Fibroblast of upper back skin (primary cell): ENCODE measurements at regions not wholly inside any gene's neighbourhood (a gene's known extent, or its start where the extent isn't known, plus 50 kb on each side); places are given as distances from the start of the nearest gene placed in this dataset.
"Not testable (repeated sequence)": the region's sequence is repeated elsewhere in the genome, so short reads cannot be mapped to it uniquely, and the experiment has no call there.

Source experiments
- DNase-seq: peaks from one replicate; pipeline ENCODE4 v3.0.0-alpha.2; 2013

DNA sequence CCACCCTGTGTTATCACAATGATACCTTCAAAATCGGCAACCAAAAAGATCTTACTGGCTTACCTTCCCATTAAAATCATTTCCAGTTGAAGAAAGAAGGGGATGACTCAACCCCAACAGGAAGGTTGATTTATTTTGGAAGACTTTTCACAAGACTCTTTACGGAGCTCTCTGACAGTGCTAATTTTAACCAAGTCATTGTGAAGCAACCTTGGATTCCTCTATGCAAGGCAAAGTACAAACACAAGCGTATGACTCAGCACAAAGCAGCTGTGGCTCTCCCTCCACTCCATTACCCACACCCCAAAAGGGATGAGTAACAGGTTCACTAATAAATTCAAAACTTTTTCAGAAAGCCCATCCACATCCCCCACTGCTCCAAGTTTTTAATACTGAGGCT lies 213.8 kb upstream of the FGF13 start:
- DNase-seq = peak; percentile 91

DNA sequence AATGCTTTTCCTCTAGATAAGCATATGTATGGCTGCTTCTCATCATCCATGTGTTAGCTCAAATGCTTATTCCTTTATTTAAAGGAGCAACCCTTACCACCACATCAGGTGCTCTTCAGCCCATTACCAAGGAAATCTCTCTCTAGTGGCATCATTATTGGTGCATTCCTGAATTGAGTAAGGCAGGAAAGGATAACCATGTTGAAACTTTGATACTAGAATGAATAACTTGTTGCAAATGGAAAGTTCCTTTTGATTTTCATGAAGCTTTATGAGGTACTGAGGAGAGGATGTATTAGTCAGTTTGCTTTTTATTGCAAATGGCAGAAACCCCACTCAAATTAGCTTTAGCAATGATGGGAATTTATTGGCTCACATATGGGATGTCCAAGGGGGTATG lies 212.3 kb upstream of the FGF13 start:
- no peak for DNase-seq

DNA sequence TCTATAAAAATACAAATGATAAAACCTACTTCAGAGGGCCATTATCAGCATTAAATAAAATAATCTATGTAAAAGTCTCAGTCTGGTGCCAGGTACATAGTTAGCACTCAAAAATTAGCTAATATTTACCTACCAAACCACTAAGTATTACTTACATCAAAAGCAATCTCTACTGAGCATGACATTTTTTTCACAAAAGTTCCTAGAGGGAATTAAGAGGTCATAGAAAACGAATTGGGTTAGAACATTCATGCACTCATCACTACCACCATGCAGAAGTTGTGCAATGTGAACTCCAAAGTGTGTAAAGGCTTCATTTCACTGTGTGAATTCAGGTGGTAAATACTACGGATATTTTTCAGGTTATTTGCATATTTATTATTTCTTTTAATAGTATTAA lies 209.5 kb upstream of the FGF13 start:
- no peak for DNase-seq

DNA sequence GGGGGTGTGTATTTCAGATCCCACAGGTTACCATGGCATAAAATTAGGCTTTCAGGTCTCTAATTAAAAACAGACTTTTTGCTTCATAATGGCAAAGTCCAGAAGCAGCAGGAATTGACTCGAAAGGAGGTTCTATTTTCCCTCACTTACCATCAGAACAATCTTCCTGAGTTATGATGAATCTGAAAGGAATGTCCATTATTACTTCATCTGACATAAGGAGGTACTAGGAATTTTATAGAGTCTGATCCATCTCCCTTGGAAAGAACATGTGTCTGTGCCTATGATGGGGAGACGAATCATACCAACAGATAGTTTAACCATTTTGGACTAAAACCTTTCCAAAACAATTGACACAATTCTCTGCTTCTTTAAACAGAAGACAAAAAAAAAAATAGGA lies 206.3 kb upstream of the FGF13 start:
- DNase-seq = peak; percentile 87

DNA sequence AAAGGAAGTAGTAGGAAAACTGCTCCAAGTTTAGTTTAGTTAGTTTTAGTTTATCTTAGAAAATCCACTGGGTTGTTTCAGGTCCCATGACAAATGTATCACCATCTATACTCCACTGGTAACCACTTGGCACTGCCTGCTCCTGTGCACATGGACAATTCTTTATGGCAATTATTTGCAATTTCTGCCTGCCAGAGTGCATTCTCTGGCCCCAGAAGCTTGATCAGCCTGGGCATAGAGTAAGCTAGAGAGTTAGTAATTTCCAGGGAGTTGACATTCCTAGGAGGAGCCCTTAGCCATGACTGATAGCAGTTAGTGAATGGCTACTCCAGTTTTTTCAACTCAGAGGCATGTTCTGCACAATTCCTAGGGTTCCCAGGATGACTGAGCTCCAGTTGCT lies 203.2 kb upstream of the FGF13 start:
- no peak for DNase-seq

DNA sequence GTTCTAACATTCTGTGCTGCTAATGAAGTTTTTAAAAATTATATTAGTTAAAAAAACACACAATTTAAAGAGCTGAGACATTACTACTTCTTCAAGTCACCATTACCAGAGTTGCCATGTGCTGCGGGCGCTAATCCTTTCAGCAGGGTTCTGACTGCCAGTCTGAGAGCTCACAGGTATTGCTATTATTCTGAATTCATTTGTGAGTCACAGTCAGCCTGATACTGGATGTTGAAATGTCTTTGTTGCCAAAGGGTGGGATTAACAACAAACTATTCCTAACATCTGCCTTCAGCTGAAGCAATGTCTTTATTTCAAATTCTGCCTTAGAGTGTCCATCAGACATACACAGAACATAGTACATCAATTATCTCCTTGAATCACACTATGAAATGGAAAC lies 197.1 kb upstream of the FGF13 start:
- no peak for DNase-seq

DNA sequence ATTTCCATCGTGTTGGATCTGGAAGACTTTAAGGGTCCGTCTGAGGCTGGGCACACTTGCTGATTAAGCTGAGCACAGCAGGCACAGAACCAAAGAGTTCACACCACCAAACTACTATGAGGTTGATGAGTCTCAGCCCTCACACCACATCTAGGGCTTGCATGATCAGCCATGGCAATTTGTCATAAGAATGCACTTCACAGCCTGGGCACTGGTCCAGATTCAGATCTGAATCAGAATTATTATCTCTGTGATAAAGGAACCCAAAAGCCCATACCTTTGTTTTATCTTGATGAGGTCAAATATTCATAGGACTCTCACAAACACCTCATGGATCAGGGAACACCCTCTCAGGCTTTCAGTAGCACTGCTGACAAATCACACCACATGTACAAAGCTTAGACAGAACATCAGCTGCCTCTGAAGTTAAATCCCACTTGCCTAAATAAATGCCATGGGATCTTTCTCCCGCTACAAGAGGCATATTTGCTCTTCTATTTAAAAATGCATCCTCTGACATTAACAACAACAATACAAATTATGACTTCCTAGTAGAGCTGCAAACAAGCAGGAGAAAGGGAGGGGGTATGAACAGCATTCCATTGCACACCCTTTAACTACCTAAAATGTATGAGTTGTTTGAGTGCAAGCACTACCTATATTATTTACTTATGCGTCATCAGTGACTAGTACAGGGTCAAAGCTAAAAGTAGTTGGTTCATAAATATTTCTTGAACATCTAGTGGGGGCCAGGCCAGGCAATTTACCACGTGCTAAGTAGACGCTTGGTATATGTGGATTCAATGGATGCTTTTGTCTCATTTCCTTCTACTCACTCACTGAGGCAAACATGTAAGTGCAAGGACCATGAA lies 186.3 kb upstream of the FGF13 start:
- DNase-seq = no peak

DNA sequence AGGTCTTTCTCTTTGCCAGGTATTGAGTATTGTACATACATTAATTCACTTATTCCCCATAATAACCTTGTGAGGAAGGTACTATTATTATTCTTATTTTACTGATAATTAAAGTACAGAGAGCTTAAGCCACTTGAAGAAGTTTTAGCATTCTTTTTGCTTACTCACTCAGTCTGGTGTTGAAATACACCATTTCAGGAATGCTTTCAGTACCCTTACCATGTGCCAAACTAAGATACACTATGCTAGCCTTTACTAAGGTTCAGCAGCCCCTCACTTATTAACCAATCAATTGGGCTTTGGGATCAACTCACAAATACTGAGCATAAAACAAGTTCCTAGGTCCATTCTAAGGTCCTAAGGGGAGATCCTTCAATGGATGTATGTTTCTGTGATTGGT lies 179.0 kb upstream of the FGF13 start:
- DNase-seq = no peak

DNA sequence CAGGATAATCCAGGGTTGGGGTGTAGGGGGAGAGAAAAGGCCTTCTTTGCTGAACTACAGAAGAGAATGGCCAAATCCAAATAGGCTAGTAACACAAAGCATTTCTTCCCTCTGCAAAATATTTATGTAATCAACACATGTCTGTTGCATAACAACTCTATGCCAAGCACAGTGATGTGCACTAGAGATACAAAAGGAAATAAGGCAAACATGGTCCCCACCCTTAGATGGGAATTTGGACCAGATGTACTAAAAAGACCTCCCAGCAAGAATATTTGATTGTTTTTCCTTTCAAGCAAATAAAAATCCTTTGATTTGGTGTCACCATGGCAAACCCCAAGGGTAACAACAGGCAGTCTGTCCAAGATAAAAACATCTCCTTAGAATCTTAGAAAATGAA lies 177.6 kb upstream of the FGF13 start:
- no peak for DNase-seq

DNA sequence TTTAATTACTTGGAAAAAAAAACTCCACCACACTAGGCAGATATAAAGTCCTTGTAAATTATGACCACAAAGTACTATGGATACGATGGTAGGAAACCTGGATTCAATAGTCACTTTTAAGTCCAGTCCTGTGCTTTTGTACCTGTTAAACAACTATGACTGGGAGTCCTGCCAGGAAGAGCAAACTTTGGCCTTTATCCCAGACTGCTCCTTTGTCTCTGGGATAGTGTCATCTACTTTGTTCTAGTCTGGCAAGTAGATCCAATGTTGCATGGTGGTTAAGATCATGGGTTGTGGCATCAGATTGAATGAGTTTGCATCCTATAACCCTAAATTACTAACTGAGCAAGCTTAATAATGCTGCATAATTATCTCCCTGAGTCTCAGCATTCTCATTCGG lies 175.3 kb upstream of the FGF13 start:
- no peak for DNase-seq

DNA sequence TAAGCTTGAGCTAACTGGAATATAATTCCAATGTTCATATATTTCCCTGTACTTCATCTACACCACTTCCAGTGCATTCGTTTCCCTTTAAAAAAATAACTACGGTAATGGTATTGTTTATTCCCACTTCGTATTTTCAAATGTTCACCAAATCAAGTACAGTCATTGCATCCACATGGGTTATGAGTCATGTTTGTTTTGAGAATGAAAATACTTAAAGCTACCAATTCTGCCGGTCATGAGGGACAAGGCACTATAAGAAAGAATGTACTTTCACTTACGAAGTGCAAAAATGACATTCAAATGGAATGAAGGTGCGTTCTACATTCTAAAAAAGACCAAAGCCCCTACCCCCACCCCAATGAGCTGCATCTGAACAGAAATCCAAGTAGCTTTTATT lies 174.4 kb upstream of the FGF13 start:
- no peak for DNase-seq

DNA sequence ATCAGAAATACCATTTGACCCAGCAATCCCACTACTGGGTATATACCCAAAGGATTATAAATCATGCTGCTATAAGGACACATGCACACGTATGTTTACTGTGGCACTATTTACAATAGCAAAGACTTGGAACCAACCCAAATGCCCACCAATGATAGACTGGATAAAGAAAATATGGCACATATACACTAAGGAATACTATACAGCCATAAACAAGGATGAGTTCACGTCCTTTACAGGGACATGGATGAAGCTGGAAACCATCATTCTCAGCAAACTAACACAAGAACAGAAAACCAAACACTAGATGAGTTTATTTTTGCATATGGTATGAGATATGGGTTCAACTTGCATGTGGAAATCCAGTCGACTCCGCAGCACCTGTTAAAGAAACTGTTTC lies 168.8 kb upstream of the FGF13 start:
- DNase-seq = not testable (repeated sequence)

DNA sequence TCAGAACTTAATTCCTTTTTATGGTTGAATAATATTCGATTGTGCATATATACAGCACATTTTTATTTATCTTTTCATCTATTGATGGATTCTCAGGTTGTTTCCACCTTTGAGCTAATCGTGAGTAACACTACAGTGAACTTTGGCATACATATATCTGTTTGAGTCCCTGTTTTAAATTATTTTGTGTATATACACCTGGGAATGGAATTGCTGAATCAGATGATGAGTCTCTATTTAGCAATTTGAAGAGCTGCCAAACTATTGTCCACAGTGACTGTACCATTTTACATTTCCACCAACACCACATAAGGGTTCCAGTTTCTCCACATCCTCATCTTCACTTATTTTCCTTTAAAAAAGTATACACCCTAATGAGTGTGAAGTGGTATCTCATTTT lies 166.2 kb upstream of the FGF13 start:
- peak; percentile 51 for DNase-seq

DNA sequence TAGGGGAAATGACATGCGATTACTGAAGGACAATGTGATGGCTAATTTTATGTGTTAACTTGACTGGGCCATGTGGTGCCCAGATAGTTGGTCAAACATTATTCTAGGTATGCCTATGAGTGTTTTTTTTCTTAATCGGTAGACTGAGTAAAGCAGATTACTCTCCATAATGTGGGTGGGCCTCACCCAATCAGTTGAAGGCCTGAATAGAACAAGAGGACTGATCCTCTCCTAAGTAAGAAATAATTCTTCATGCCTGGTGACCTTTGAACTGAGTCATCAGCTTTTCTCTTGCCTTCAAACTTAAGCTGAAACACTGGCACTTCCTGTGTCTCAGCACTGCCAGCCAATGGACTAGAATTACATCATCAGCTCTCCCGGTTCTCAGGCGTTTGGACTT lies 164.0 kb upstream of the FGF13 start:
- no peak for DNase-seq

DNA sequence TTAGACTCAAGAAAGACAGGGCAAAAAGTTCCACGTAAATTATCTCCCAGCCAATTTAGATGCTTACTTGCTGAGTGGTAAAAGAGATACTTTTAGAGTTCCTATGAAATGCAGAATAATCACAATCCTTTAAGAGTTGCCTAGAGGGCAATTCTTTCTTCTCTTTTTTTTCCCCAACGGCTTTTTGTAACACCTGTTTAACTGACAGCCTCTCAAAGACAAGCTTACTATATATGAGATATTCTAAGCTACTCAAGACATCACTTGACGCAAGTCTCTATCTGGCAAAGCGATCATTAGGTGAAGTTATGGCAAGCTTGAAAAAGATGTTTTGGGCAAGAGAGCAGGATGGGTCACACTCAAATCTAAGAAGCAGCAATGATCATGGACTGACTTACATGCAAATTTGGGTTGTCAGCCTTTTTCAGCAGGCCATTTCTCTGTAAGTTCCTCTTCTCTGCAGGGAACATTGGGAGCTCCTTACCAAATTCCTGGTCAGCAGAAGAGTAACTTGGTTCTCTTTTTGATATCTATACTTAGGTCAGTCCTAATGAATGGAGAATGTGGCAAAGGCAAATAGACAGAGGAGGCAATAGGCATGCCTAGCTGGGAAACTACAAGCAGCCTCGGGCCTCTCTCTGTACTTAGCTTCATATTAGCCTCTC lies 162.9 kb upstream of the FGF13 start:
- DNase-seq = no peak

DNA sequence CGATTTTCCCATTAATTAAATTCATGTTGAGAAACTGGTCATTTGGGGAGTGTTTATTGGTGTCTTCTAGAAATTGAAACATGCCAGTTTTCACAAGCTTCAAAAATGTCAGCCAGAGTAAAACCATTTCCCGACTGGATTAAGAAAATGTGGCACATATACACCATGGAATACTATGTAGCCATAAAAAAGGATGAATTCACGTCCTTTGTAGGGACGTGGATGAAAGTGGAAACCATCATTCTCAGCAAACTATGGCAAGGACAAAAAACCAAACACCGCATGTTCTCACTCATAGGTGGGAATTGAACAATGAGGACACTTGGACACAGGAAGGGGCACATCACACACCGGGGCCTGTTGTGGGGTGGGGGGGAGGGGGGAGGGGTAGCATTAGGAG lies 162.1 kb upstream of the FGF13 start:
- not testable (repeated sequence) for DNase-seq

DNA sequence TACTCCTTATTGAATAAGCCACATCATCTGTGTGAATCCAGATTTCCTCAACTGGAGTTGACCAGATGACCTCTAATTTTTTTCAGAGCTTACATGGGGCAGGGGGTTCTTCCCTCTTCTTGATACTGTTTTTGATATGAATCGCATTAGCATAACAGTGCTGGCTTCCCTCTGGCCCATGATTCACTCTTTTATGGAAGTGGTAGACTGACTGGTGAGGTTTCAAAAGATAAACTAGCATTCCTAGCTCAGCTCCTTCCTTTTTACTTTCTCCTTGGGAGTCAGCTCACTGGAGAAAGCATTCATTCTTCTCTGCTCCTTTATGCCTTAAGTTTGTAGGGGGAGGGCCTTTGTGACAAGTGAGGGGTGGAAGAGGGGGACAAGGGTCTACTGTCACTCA lies 161.0 kb upstream of the FGF13 start:
- DNase-seq = no peak

DNA sequence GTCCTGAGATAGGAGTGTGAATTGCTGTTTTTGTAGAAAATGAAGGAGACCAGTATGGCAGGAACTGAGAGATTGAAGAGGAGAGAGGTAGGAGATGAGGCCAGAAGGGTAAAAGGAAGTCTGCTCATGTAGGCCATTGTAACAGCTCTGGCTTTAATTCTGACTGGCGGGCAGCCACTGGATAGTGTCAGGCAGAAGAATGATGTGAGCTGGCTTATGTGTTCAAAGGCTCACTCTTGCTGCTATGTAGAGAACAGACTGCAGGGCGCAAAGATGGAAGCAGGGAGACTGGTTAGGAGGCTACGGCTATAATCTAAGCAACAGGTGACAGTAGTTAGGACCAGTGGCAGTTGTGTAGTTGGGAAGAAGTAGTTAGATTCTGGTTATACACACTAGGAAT lies 160.2 kb upstream of the FGF13 start:
- DNase-seq = no peak

DNA sequence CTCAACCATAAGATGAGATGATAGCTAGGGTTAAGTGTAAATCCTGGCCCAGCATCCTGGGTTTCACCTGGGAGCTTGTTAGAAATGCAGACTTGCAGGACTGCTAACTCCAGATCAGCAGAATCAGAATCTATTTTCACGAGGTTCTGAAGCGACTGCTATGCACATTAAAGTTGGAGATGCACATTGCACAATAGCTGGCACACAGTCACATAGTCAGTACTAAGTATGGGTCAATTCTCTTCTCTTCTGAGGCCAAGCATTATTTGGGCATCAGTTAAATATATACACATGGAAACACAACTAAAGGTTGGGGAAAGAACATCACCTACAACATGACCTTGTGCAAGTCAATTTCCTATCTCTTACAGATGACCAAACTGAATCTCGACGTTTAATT lies 155.1 kb upstream of the FGF13 start:
- DNase-seq = no peak

DNA sequence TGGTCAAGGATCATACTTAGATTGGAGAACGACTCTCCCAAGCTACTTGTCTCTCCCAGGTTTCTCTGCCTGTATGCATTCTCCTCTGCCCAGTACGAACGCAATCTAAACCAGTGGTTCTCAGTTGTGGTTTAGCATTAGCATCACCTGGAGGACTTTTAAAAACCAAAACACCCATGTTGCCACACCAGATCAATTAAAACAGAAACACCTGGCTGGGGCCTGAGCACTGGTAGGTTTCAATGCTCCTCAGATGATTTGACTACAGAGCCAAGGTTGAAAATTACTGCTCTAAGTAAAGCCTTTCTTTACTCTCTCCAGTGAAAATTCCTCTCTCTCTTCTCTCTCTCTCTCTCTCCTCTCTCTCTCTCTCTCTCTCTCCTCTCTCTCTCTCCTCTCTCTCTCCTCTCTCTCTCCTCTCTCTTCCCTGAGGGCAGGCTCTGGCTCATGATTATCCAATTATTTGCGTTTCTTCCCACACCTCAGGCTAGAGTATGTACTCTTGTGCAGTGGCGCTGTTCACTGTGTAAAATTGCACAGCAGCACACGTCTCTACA lies 153.7 kb upstream of the FGF13 start:
- DNase-seq = no peak

DNA sequence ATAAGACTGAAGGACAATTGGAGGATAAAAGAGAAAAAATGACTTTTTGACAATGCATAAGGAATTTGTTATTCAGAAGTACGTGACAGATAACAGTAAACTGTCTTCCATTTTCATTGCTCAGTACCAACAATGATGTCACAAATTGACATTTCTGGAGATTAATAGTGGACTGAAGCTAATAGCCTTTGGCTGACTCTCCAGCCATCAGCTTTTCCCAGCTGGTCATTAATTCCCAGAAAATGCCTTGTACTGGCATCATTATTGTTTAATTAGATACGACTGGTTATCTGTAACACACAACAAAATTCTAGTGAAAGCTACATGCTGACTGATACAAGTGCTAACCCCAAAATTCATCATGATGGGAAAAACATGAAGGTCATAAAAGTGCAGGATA lies 147.9 kb upstream of the FGF13 start:
- DNase-seq = no peak

DNA sequence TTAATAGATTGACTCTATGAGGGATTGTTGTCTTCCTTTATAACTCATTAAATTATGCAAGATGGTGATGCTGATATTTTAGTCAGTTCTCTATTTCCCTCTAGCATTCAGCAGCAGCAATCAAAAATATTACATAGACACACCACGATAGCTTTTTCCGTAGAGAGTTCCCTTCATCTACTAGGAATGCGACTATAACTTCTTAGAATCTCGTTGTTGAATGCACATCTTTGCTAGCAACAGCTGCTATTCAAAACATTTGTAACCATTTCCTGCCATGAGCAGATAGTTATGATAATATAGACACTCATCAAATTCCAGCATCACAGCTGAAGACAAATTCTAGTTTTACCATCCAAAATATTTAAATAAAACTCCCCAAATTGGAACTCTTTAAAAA lies 147.4 kb upstream of the FGF13 start:
- peak; percentile 56 for DNase-seq

DNA sequence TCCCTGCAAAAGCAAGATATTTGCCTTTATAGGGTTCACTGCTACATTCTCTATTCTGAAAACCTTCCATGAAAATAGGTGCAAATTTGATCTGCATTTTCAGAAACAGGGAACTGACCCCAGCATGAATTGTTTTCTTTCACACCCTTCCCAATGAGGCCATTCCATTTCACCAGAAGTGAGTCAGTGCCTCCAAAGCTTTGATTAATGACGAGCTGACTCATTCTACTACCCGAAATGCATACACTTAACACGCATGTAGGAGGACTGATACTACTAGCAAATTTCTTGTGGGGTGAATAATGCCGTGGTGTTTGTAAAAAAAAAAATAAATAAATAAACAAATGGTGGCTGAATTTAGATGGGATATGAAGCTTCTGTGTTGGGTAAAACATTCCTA lies 146.9 kb upstream of the FGF13 start:
- DNase-seq = peak; percentile 80

DNA sequence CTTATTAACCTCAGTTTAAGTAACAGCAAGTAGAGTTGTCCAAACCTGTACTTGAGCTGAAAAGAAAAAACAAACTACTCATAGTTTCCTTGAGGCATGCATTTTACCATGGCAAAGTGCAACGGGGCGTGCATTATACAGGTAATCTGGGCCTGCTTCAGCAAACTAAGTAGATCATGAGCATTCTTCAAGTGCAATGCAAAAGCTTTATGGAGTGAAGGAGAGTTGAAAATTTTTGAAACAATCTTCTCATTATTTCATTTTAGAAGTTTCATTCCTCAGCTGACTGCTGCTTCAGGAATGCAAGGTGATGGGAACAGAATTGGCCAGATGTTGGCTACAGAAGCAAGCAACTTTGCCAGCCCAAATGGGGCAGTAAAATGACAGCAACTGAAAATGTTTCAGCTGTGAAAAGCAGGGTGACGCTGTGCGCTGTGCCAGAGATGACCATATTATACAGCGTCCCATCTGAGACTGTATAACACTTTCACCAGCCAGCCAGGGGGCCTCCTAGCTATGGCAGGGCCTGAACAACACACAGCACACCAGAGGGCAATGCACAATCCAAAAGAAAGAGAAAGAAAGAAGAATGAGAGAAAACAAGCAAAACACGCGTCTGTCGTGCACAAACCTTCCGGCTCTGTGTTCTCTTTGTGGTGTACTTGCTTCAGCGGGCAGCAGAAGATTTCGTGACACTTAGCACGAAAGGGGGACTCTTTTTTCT lies 145.5 kb upstream of the FGF13 start:
- no peak for DNase-seq
